Adrenal gland (tissue), 5 donors: ENCODE measurements at regions not wholly inside any gene's neighbourhood (a gene's known extent, or its start where the extent isn't known, plus 50 kb on each side); places are given as distances from the start of the nearest gene placed in this dataset.

ENCODE experiments used
- POLR2A ChIP-seq, 2 donors: fragments of 450-650 bp; IDR thresholded peaks; one replicate each; pipeline ENCODE4 v1.6.1; 2017; ENCODE audit warnings: antibody characterized with exemption in 2 of 2, mild to moderate bottlenecking in 2 of 2, moderate library complexity in 1 of 2
- TF ChIP-seq, protein P1 (sequence below), 6 experiments: fragments of 450-650 bp in 4 of 6; fragments of 200-600 bp in 2 of 6; sonication (generic) in 1 of 6; IDR thresholded peaks; 1 replicate in 5 of 6; 2 replicates in 1 of 6; pipeline versions ENCODE4 v1.5.1 to v1.8.0; 2016 to 2021; ENCODE audit warnings: antibody characterized with exemption in 6 of 6, mild to moderate bottlenecking in 2 of 6, moderate library complexity in 1 of 6
- donor health status: DM: no; HTN: no; CAD: no.

DNA sequence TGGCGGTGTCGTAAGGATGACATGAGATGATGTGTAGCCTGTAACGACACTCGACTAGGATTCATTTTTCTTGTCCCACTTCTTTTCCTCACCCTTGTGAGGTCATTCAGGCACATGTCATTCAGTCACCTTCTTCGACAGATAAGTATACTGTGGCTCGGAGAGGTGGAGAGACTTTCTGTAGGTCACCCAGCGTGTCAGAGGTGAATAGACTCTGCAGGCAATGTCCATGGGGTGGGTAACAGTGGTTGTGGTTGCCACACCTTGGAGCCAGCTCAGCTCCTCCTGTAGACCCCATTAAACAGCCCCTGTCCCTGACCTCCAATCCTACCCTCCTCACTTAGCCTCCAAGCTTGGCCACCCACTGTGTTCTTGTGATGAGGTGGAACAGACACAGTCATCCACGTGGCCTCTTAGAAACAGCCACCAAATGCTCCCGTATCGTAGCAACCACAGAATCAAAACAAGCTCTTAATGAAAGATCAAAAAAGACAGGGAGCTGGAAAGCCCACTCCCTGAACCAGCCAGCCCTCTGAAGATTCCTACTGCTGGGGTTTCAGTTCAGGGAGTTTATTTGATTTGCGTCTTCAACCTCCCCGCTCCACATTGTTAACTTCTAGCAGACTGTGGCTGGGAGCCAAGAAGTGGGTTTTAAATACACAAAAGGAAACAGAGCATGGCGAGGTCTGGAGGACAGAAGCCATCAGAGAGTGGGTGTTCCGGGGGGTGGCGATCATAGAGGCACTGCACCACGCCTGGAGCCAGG lies 89.0 kb upstream of the GRK3 start:
- TF ChIP-seq, protein P1, sequence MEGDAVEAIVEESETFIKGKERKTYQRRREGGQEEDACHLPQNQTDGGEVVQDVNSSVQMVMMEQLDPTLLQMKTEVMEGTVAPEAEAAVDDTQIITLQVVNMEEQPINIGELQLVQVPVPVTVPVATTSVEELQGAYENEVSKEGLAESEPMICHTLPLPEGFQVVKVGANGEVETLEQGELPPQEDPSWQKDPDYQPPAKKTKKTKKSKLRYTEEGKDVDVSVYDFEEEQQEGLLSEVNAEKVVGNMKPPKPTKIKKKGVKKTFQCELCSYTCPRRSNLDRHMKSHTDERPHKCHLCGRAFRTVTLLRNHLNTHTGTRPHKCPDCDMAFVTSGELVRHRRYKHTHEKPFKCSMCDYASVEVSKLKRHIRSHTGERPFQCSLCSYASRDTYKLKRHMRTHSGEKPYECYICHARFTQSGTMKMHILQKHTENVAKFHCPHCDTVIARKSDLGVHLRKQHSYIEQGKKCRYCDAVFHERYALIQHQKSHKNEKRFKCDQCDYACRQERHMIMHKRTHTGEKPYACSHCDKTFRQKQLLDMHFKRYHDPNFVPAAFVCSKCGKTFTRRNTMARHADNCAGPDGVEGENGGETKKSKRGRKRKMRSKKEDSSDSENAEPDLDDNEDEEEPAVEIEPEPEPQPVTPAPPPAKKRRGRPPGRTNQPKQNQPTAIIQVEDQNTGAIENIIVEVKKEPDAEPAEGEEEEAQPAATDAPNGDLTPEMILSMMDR (IDR thresholded peaks at IDR 0.05), result no peak
- TF ChIP-seq POLR2A (IDR thresholded peaks at IDR 0.05), result no peak
